ENCODE measurements at regions not wholly inside any gene's neighbourhood (a gene's known extent, or its start where the extent isn't known, plus 50 kb on each side); places are given as distances from the start of the nearest gene placed in this dataset.

DNA sequence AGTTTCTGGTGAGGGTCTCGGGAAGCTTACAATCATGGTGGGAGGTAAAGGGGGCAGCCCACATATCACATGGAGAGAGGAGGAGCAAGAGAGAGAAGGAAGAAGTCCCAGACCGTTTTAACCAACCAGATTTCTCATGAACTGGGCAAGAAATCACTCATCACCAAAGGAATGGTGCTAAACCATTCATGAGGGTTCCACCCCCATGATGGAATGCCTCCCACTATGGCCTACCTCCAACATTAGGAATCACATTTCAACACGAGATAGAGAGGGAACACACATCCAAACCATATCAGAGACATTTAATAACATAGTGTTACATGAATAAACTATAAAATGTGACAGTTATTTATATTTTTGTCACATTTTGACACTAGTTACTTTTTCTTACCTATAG is 214.8 kb upstream of the MAGI2 start:
- Histone ChIP-seq H3K4me2 (ENCODE audit: insufficient read depth, low read length) (no peak overlapping the region), H3K4me3 (ENCODE audit: insufficient read depth, low read length) (no peak overlapping the region), H3K79me2 (ENCODE audit: insufficient read depth, low read length) (no peaks in the 10 kb centered on the region), H3K9me3 (ENCODE audit: low read depth, low read length) (no peaks in the 10 kb centered on the region), H3K27ac (ENCODE audit: low read depth, low read length) (no peak overlapping the region), H3K4me1 (ENCODE audit: insufficient read depth, low read length) (no peaks in the 10 kb centered on the region), H4K20me1 (ENCODE audit: insufficient read depth, low read length) (no peaks in the 10 kb centered on the region), H3K27me3 (ENCODE audit: insufficient read depth, low read length) (no peaks in the 10 kb centered on the region), H2AFZ (ENCODE audit: low read length) (no peak overlapping the region), H3K36me3 (ENCODE audit: insufficient read depth, low read length) (no peaks in the 10 kb centered on the region)
- TF ChIP-seq, protein P1, sequence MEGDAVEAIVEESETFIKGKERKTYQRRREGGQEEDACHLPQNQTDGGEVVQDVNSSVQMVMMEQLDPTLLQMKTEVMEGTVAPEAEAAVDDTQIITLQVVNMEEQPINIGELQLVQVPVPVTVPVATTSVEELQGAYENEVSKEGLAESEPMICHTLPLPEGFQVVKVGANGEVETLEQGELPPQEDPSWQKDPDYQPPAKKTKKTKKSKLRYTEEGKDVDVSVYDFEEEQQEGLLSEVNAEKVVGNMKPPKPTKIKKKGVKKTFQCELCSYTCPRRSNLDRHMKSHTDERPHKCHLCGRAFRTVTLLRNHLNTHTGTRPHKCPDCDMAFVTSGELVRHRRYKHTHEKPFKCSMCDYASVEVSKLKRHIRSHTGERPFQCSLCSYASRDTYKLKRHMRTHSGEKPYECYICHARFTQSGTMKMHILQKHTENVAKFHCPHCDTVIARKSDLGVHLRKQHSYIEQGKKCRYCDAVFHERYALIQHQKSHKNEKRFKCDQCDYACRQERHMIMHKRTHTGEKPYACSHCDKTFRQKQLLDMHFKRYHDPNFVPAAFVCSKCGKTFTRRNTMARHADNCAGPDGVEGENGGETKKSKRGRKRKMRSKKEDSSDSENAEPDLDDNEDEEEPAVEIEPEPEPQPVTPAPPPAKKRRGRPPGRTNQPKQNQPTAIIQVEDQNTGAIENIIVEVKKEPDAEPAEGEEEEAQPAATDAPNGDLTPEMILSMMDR (IDR thresholded peaks at IDR 0.05; ENCODE audit: extremely low read depth, low read depth, low read length) = no peak
- DNase-seq (ENCODE audit: insufficient read length, low spot score, missing footprints) = no peak

DNA sequence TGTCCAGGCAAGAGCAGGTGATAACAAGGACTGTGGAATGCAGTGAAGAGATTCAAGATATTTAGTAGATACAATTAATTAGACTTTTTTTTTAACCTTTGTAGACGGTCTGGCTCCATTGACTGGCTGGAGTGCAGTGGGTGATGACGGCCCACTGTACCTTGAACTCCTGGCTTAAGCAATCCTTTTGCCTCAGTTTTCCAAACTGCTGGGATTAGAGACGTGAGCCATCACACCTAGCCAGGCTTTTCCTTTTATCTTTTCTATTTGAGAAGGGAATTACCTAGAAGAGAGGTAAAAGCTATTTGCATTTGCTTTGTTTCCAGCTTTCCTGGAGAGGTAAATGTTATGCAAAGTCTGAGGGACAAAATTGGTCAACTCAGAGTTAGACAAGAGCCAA is 213.0 kb upstream of the MAGI2 start:
- H3K36me3 ChIP-seq (ENCODE audit: insufficient read depth, low read length) = no peaks in the 10 kb centered on the region
- H3K9me3 ChIP-seq (ENCODE audit: low read depth, low read length) = no peaks in the 10 kb centered on the region
- no peaks in the 10 kb centered on the region for H3K4me1 ChIP-seq (ENCODE audit: insufficient read depth, low read length)
- H3K27me3 ChIP-seq (ENCODE audit: insufficient read depth, low read length) = no peaks in the 10 kb centered on the region
- no peak overlapping the region for H3K27ac ChIP-seq (ENCODE audit: low read depth, low read length)
- no peaks in the 10 kb centered on the region for H3K79me2 ChIP-seq (ENCODE audit: insufficient read depth, low read length)
- H3K4me3 ChIP-seq (ENCODE audit: insufficient read depth, low read length) = no peak overlapping the region
- no peak overlapping the region for H2AFZ ChIP-seq (ENCODE audit: low read length)
- TF ChIP-seq, protein P1 (IDR thresholded peaks at IDR 0.05; ENCODE audit: extremely low read depth, low read depth, low read length) = no peak
- no peak for DNase-seq (ENCODE audit: insufficient read length, low spot score, missing footprints)
- H4K20me1 ChIP-seq (ENCODE audit: insufficient read depth, low read length) = no peaks in the 10 kb centered on the region
- H3K4me2 ChIP-seq (ENCODE audit: insufficient read depth, low read length) = no peak overlapping the region

DNA sequence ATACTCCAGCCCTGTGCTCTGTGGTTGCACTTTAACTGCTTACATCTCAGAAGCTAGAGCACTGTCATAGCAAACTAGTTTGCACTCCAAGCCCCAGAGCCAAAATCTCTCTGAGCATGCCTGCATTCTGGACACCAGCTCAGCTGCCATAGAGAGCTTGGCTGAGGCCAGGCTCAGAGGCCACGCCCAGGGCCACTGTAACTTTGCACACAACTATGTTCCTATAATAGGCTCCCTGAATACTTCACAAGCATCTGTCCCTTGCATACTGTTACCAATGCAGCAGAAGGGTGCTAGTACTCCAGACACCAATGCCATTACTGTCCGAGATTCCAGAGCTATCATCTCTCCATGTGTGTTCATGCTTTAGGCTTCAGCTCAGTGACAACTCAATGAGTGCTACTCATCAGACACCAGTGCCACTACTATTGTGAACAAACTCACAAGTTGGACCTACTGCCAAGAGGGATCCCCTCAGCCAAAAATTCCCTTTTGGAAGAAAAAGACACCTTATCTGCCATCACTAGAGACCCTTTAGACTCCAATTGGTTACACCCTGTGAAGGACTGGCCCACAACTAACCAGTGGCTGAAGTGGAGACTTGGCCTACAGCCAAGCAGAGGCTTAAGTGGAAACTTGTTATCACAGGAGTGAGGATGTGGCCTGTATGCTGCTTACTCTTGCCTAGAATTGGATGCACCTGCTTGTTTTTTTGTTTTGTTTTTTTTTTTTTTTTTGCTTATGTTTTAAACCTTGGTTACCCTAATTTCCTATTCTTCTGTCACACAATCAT is 211.6 kb upstream of the MAGI2 start:
- no peaks in the 10 kb centered on the region for H4K20me1 ChIP-seq (ENCODE audit: insufficient read depth, low read length)
- TF ChIP-seq, protein P1 (IDR thresholded peaks at IDR 0.05; ENCODE audit: extremely low read depth, low read depth, low read length) = no peak
- H3K4me2 ChIP-seq (ENCODE audit: insufficient read depth, low read length) = no peak overlapping the region
- H3K79me2 ChIP-seq (ENCODE audit: insufficient read depth, low read length) = no peaks in the 10 kb centered on the region
- no peak overlapping the region for H2AFZ ChIP-seq (ENCODE audit: low read length)
- no peak overlapping the region for H3K4me3 ChIP-seq (ENCODE audit: insufficient read depth, low read length)
- H3K27ac ChIP-seq (ENCODE audit: low read depth, low read length) = no peak overlapping the region
- H3K4me1 ChIP-seq (ENCODE audit: insufficient read depth, low read length) = no peaks in the 10 kb centered on the region
- no peak for DNase-seq (ENCODE audit: insufficient read length, low spot score, missing footprints)
- H3K36me3 ChIP-seq (ENCODE audit: insufficient read depth, low read length) = no peaks in the 10 kb centered on the region
- H3K9me3 ChIP-seq (ENCODE audit: low read depth, low read length) = no peaks in the 10 kb centered on the region
- no peaks in the 10 kb centered on the region for H3K27me3 ChIP-seq (ENCODE audit: insufficient read depth, low read length)

DNA sequence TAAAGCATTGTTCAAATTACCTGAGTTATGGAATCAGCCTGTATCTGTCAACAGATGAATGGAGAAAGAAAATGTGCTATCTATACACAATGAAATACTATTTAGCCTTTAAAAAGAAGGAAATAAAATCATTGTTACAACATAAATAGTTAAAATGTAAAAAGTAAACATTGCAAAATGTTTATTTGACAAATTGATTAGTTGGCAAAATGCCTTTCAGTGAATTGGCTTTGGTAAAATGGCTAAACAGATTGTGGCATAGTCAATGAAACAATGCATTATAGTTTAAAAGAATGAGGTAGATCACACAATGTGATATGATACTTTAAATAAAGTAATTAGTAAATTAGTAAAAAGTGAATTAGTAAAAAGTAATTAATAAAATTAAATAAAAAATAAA is 204.8 kb upstream of the MAGI2 start:
- Histone ChIP-seq H3K4me3 (ENCODE audit: insufficient read depth, low read length) (no peak overlapping the region), H3K9me3 (ENCODE audit: low read depth, low read length) (no peaks in the 10 kb centered on the region), H3K79me2 (ENCODE audit: insufficient read depth, low read length) (no peaks in the 10 kb centered on the region), H3K27me3 (ENCODE audit: insufficient read depth, low read length) (no peaks in the 10 kb centered on the region), H4K20me1 (ENCODE audit: insufficient read depth, low read length) (no peaks in the 10 kb centered on the region), H3K36me3 (ENCODE audit: insufficient read depth, low read length) (no peaks in the 10 kb centered on the region), H3K27ac (ENCODE audit: low read depth, low read length) (no peak overlapping the region), H3K4me2 (ENCODE audit: insufficient read depth, low read length) (no peak overlapping the region), H2AFZ (ENCODE audit: low read length) (no peak overlapping the region), H3K4me1 (ENCODE audit: insufficient read depth, low read length) (no peaks in the 10 kb centered on the region)
- no peak for DNase-seq (ENCODE audit: insufficient read length, low spot score, missing footprints)
- TF ChIP-seq, protein P1 (IDR thresholded peaks at IDR 0.05; ENCODE audit: extremely low read depth, low read depth, low read length) = no peak
